ENCODE measurements at regions not wholly inside any gene's neighbourhood (a gene's known extent, or its start where the extent isn't known, plus 50 kb on each side); places are given as distances from the start of the nearest gene placed in this dataset.

DNA sequence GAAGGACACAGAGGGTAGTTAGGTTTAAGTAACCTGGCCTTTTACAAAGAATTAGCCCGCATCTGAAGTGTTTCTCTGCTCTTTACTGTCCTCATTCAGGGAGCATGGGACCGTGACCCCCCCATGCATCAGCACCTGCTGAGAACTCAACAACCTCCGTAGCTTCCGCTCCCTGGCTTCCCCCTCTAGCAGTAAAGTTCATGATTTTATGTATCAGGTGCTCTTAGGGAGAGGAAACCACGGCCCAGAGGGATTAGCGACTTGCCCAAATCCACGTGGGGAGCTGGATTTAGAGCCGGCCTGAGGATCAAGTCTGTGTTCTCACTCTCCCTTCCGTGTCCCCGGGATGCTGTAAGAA lies 284.6 kb upstream of the GATB start:
- DNase-seq (ENCODE audit: low spot score): no peak
- no peak overlapping the region for H3K27ac ChIP-seq
- no peaks in the 10 kb centered on the region for H3K27me3 ChIP-seq (replicated peaks; ENCODE audit: insufficient read depth)
- H3K4me1 ChIP-seq (replicated peaks): no peaks in the 10 kb centered on the region
- no peak overlapping the region for H3K4me3 ChIP-seq
- WGBS: 24% methylated on average over 10 of the region's 10 CpGs
- intact Hi-C loops (cut with DNase I): no loop called here
- H3K36me3 ChIP-seq: no peaks in the 10 kb centered on the region
- H3K9me3 ChIP-seq: no peaks in the 10 kb centered on the region
- no peak for TF ChIP-seq POLR2A (IDR thresholded peaks at IDR 0.05)
- no peak for TF ChIP-seq POLR2AphosphoS5 (IDR thresholded peaks at IDR 0.05)
- TF ChIP-seq, protein P1, sequence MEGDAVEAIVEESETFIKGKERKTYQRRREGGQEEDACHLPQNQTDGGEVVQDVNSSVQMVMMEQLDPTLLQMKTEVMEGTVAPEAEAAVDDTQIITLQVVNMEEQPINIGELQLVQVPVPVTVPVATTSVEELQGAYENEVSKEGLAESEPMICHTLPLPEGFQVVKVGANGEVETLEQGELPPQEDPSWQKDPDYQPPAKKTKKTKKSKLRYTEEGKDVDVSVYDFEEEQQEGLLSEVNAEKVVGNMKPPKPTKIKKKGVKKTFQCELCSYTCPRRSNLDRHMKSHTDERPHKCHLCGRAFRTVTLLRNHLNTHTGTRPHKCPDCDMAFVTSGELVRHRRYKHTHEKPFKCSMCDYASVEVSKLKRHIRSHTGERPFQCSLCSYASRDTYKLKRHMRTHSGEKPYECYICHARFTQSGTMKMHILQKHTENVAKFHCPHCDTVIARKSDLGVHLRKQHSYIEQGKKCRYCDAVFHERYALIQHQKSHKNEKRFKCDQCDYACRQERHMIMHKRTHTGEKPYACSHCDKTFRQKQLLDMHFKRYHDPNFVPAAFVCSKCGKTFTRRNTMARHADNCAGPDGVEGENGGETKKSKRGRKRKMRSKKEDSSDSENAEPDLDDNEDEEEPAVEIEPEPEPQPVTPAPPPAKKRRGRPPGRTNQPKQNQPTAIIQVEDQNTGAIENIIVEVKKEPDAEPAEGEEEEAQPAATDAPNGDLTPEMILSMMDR (IDR thresholded peaks at IDR 0.05): no peak

DNA sequence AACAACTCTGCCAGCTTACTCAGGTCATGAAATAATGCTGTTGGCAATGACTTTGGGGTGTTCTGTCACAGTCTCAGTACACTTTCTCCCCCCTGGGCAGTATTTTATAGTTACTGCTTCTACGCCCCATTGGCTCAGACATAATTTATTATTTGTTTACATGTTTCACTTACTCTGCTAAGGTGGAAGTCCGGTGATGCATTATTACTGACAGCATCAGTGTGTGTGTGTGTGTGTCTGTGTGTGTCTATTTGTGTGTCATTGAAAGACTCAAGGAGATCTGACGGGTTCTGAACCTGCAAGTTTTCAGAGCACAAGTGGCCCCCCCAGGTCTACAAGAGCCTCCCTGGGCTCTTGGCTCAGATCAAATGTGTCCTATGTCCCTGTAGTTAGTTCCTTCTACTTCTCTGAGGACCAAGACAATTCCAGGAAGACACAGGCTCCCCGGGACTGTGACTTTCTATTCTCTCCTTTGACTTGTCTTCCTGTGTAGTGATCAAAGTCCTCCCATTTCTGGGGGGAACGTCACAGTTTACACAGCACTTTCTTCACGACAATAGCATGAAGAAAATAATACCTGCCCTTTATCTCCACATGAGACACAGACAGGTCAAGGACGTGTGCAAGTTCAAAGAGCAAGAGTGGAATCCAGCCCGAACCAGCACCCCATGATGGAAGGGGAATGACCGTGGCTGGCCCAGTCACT lies 283.7 kb upstream of the GATB start:
- no peak for DNase-seq (ENCODE audit: low spot score)
- Histone ChIP-seq H3K4me1 (replicated peaks) (no peaks in the 10 kb centered on the region), H3K27ac (no peak overlapping the region), H3K9me3 (no peaks in the 10 kb centered on the region), H3K36me3 (no peaks in the 10 kb centered on the region), H3K4me3 (no peak overlapping the region), H3K27me3 (replicated peaks; ENCODE audit: insufficient read depth) (no peaks in the 10 kb centered on the region)
- WGBS: 60% methylated on average over 9 of the region's 9 CpGs
- TF ChIP-seq POLR2A (IDR thresholded peaks at IDR 0.05): no peak
- no peak for TF ChIP-seq POLR2AphosphoS5 (IDR thresholded peaks at IDR 0.05)
- TF ChIP-seq, protein P1 (IDR thresholded peaks at IDR 0.05): no peak
- intact Hi-C loops (cut with DNase I): no loop called here

- no peaks in the 10 kb centered on the region for H3K36me3 ChIP-seq
- 88% methylated on average over 4 of the region's 4 CpGs for WGBS
- intact Hi-C loops (cut with DNase I): no loop called here
- H3K4me1 ChIP-seq (replicated peaks): no peaks in the 10 kb centered on the region
- H3K27ac ChIP-seq: no peak overlapping the region
- DNase-seq (ENCODE audit: low spot score): no peak
- no peak overlapping the region for H3K4me3 ChIP-seq
- H3K27me3 ChIP-seq (replicated peaks; ENCODE audit: insufficient read depth): no peaks in the 10 kb centered on the region
- TF ChIP-seq, protein P1 (IDR thresholded peaks at IDR 0.05): no peak
- TF ChIP-seq POLR2A (IDR thresholded peaks at IDR 0.05): no peak
- no peak for TF ChIP-seq POLR2AphosphoS5 (IDR thresholded peaks at IDR 0.05)
- no peaks in the 10 kb centered on the region for H3K9me3 ChIP-seq
Observed at GRCh38 chr4:152041295-152041694, 280.5 kb upstream of the GATB start.

GRCh38 chr4:152039691-152040090 lies 278.9 kb upstream of the GATB start:
- WGBS: 94% methylated on average over 5 of the region's 5 CpGs
- no peak for TF ChIP-seq POLR2AphosphoS5 (IDR thresholded peaks at IDR 0.05)
- TF ChIP-seq, protein P1 (IDR thresholded peaks at IDR 0.05): no peak
- no peak for TF ChIP-seq POLR2A (IDR thresholded peaks at IDR 0.05)

DNA sequence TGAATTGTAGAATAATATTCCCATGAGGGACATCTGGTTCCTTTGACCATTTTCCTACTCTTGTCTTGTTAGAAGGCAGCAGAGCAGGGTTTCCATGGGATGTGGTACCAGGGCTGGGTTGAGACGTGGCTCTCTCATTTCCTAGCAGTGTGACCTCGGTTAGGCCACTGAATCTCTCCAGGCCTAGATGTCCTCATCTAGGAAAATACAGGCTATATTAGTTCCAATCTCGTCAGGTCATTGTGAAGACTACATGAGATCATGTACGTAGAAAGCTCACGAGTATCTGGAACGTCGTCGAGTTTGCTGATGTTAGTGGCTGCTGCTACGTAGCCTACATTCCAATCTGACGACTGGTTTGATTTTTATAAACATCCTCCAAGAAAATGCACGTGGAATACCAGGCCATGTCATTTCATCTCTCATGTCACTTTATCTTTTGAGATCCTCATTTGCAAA lies 278.2 kb upstream of the GATB start:
- Histone ChIP-seq H3K27ac (no peak overlapping the region), H3K27me3 (replicated peaks; ENCODE audit: insufficient read depth) (no peaks in the 10 kb centered on the region), H3K36me3 (no peaks in the 10 kb centered on the region), H3K9me3 (no peaks in the 10 kb centered on the region), H3K4me3 (no peak overlapping the region), H3K4me1 (replicated peaks) (no peaks in the 10 kb centered on the region)
- intact Hi-C loops (cut with DNase I): no loop called here
- 80% methylated on average over 11 of the region's 11 CpGs for WGBS
- DNase-seq (ENCODE audit: low spot score): no peak
- TF ChIP-seq, protein P1 (IDR thresholded peaks at IDR 0.05): no peak
- TF ChIP-seq POLR2AphosphoS5 (IDR thresholded peaks at IDR 0.05) (no peak), POLR2A (IDR thresholded peaks at IDR 0.05) (no peak)

More at GRCh38 chr4:152039691-152040090, 278.9 kb upstream of the GATB start:
- H3K27me3 ChIP-seq (replicated peaks; ENCODE audit: insufficient read depth): no peaks in the 10 kb centered on the region
- H3K4me3 ChIP-seq: no peak overlapping the region
- intact Hi-C loops (cut with DNase I): no loop called here
- no peaks in the 10 kb centered on the region for H3K9me3 ChIP-seq
- no peak overlapping the region for H3K27ac ChIP-seq
- H3K4me1 ChIP-seq (replicated peaks): no peaks in the 10 kb centered on the region
- no peak for DNase-seq (ENCODE audit: low spot score)
- no peaks in the 10 kb centered on the region for H3K36me3 ChIP-seq
